Sigmoid colon (tissue), 6 donors: ENCODE measurements at regions not wholly inside any gene's neighbourhood (a gene's known extent, or its start where the extent isn't known, plus 50 kb on each side); places are given as distances from the start of the nearest gene placed in this dataset.
A peak's percentile ranks its signal among the peaks of the same experiment; 100 is the strongest.

Experiments
- DNase-seq: peaks from one replicate; pipeline ENCODE4 v3.0.0-alpha.2; 2019
- H3K27ac ChIP-seq, 4 donors: fragments of 200-600 bp; sonication (generic); one replicate each; pipeline ENCODE4 v1.5.1; 2016 to 2019; ENCODE audit warnings: mild to moderate bottlenecking in 1 of 4
- H3K27me3 ChIP-seq, 3 donors: fragments of 200-600 bp; sonication (generic); one replicate each; pipeline ENCODE4 v1.5.1; 2019; ENCODE audit warnings: mild to moderate bottlenecking in 1 of 3
- H3K36me3 ChIP-seq, 4 donors: fragments of 200-600 bp; sonication (generic); one replicate each; pipeline ENCODE4 v1.5.1; 2016 to 2019
- H3K4me1 ChIP-seq, 4 donors: fragments of 200-600 bp; sonication (generic); one replicate each; pipeline ENCODE4 v1.5.1; 2017 to 2019
- H3K4me3 ChIP-seq, 4 donors: fragments of 200-600 bp; sonication (generic); one replicate each; pipeline ENCODE4 v1.5.1; 2017 to 2019; ENCODE audit warnings: mild to moderate bottlenecking in 2 of 4, moderate library complexity in 1 of 4
- H3K9me3 ChIP-seq, 4 donors: fragments of 200-600 bp in 3 of 4; sonication (generic) in 3 of 4; one replicate each; pipeline versions ENCODE4 v1.5.1 to v1.6.1; 2013 to 2019
- CTCF ChIP-seq, 4 experiments: fragments of 450-650 bp in 3 of 4; fragments of 200-600 bp in 1 of 4; IDR thresholded peaks; one replicate each; pipeline ENCODE4 v1.5.1; 2016 to 2019; ENCODE audit warnings: antibody characterized with exemption in 4 of 4, mild to moderate bottlenecking in 3 of 4, moderate library complexity in 2 of 4
- EP300 ChIP-seq, 4 donors: sonication (generic); formaldehyde crosslinking; IDR thresholded peaks; one replicate each; pipeline ENCODE4 v1.6.1; 2017; ENCODE audit warnings: antibody characterized with exemption in 4 of 4
- POLR2A ChIP-seq, 2 donors: fragments of 450-650 bp; IDR thresholded peaks; one replicate each; pipeline ENCODE4 v1.6.1; 2016; ENCODE audit warnings: antibody characterized with exemption in 2 of 2, mild to moderate bottlenecking in 2 of 2, moderate library complexity in 2 of 2
- POLR2AphosphoS5 ChIP-seq, 4 donors: sonication (generic); formaldehyde crosslinking; IDR thresholded peaks; one replicate each; pipeline ENCODE4 v1.6.1; 2017; ENCODE audit warnings: antibody characterized with exemption in 4 of 4
- WGBS, 2 donors: extraction: QIAGEN DNeasy Blood & Tissue Kit; methylation state at CpG; one replicate each; pipeline ENCODE4 v1.1.7; 2013; 5-methylcytosine and 5-hydroxymethylcytosine counted together
- intact Hi-C: fragments of 100-400 bp; cut with DNase I; formaldehyde crosslinking; loops from one replicate; pipeline ENCODE4 v1.15.1; 2023
- donor health status: healthy with polysubstance abuse.
- donor health status: healthy.

GRCh38 chr3:153749070-153749610, 372.1 kb upstream of the ARHGEF26 start:
- DNase-seq, result no peak
- no peak overlapping the region for H3K4me3 ChIP-seq
- no peaks in the 10 kb centered on the region for H3K27me3 ChIP-seq
- H3K4me1 ChIP-seq, result peaks cover 0 to 32% (median 13%) of the 10 kb centered on the region in 4 donors
- intact Hi-C loops, result no loop called here
- H3K36me3 ChIP-seq, result no peaks in the 10 kb centered on the region
- H3K27ac ChIP-seq, result no peak overlapping the region
- WGBS, 2 donors, result 13 to 53% methylated on average over 1 of the region's 1 CpG
- no peaks in the 10 kb centered on the region for H3K9me3 ChIP-seq
- TF ChIP-seq CTCF (IDR thresholded peaks at IDR 0.05) (no peak), POLR2A (IDR thresholded peaks at IDR 0.05) (no peak), EP300 (IDR thresholded peaks at IDR 0.05) (no peak), POLR2AphosphoS5 (IDR thresholded peaks at IDR 0.05) (no peak)

- Histone ChIP-seq H3K9me3 (no peaks in the 10 kb centered on the region), H3K4me3 (no peak overlapping the region), H3K27me3 (no peaks in the 10 kb centered on the region), H3K4me1 (peaks cover 0 to 43% (median 24%) of the 10 kb centered on the region in 4 donors), H3K27ac (peak overlapping the region in 2 of 4 donors; percentile 11 to 17), H3K36me3 (no peaks in the 10 kb centered on the region)
- 64 to 78% methylated on average over 8 of the region's 8 CpGs for WGBS, 2 donors
- TF ChIP-seq EP300 (IDR thresholded peaks at IDR 0.05), result no peak
- no peak for TF ChIP-seq CTCF (IDR thresholded peaks at IDR 0.05)
- no peak for TF ChIP-seq POLR2AphosphoS5 (IDR thresholded peaks at IDR 0.05)
- TF ChIP-seq POLR2A (IDR thresholded peaks at IDR 0.05), result no peak
- no peak for DNase-seq
- intact Hi-C loops, result no loop called here
Measured at GRCh38 chr3:153752405-153753027, 368.7 kb upstream of the ARHGEF26 start.

- H3K27me3 ChIP-seq, result no peaks in the 10 kb centered on the region
- intact Hi-C loops, result no loop called here
- H3K9me3 ChIP-seq, result no peaks in the 10 kb centered on the region
- WGBS, 2 donors, result 71 to 77% methylated on average over 2 of the region's 2 CpGs
- H3K4me3 ChIP-seq, result no peak overlapping the region
- no peak for DNase-seq
- TF ChIP-seq CTCF (IDR thresholded peaks at IDR 0.05) (no peak), EP300 (IDR thresholded peaks at IDR 0.05) (no peak), POLR2A (IDR thresholded peaks at IDR 0.05) (no peak), POLR2AphosphoS5 (IDR thresholded peaks at IDR 0.05) (no peak)
- peak overlapping the region in 2 of 4 donors; percentile 11 to 17 for H3K27ac ChIP-seq
- H3K4me1 ChIP-seq, result peaks cover 0 to 43% (median 24%) of the 10 kb centered on the region in 4 donors
- no peaks in the 10 kb centered on the region for H3K36me3 ChIP-seq
Measured at GRCh38 chr3:153753035-153753434, 368.2 kb upstream of the ARHGEF26 start.

GRCh38 chr3:153756816-153757215, 364.4 kb upstream of the ARHGEF26 start:
- Histone ChIP-seq H3K9me3 (no peaks in the 10 kb centered on the region), H3K27me3 (no peaks in the 10 kb centered on the region), H3K4me3 (no peak overlapping the region), H3K4me1 (peaks cover 0 to 30% (median 15%) of the 10 kb centered on the region in 4 donors), H3K27ac (peak overlapping the region in 1 of 4 donors; percentile 18), H3K36me3 (no peaks in the 10 kb centered on the region)
- no peak for DNase-seq
- TF ChIP-seq EP300 (IDR thresholded peaks at IDR 0.05) (no peak), POLR2AphosphoS5 (IDR thresholded peaks at IDR 0.05) (no peak), CTCF (IDR thresholded peaks at IDR 0.05) (no peak), POLR2A (IDR thresholded peaks at IDR 0.05) (no peak)
- intact Hi-C loops, result no loop called here
